Fibroblast of lung (primary cell): ENCODE measurements at regions not wholly inside any gene's neighbourhood (a gene's known extent, or its start where the extent isn't known, plus 50 kb on each side); places are given as distances from the start of the nearest gene placed in this dataset.

Experiments
- EZH2 ChIP-seq: IDR thresholded peaks from 2 replicates; pipeline ENCODE4 v1.5.1; 2012; ENCODE audit warnings: low read length, control low read depth, mild to moderate bottlenecking; ENCODE audit errors: missing control alignments
- TF ChIP-seq, protein P1 (sequence below), 2 donors: IDR thresholded peaks in 1 of 2; conservative IDR thresholded peaks in 1 of 2; 1 replicate in 1 of 2; 2 replicates in 1 of 2; pipeline ENCODE4 v1.5.1; 2011 to 2012; ENCODE audit warnings: low read length in 2 of 2, control low read depth in 1 of 2, inconsistent platforms in 1 of 2, low read depth in 1 of 2, mild to moderate bottlenecking in 1 of 2

DNA sequence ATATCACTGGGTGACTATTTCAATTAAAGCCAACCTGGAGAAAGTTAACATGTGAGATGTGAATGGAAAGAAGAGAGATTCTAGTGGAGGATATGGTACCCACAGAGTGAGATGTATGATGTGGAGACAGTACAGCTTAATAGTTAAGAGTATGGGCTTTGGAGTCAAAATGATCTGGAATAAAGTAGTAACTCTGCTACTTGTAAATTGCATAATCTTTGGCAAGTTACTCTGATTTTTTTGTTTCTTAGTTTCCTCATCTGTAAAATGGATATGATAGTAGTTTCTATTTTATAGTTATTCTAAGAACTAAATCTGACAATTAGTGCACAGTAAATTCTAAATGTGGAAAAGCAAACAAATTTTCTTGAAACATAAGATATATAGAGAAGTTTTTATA lies 79.2 kb downstream of the ISOC1 start:
- TF ChIP-seq, protein P1, sequence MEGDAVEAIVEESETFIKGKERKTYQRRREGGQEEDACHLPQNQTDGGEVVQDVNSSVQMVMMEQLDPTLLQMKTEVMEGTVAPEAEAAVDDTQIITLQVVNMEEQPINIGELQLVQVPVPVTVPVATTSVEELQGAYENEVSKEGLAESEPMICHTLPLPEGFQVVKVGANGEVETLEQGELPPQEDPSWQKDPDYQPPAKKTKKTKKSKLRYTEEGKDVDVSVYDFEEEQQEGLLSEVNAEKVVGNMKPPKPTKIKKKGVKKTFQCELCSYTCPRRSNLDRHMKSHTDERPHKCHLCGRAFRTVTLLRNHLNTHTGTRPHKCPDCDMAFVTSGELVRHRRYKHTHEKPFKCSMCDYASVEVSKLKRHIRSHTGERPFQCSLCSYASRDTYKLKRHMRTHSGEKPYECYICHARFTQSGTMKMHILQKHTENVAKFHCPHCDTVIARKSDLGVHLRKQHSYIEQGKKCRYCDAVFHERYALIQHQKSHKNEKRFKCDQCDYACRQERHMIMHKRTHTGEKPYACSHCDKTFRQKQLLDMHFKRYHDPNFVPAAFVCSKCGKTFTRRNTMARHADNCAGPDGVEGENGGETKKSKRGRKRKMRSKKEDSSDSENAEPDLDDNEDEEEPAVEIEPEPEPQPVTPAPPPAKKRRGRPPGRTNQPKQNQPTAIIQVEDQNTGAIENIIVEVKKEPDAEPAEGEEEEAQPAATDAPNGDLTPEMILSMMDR (conservative IDR thresholded peaks at IDR 0.05 in 1 of 2, IDR thresholded peaks at IDR 0.05 in 1 of 2; ENCODE audit: low read depth in 1 of 2, low read length in 2 of 2), result no peak
- no peak for TF ChIP-seq EZH2
